PFSK-1 (cell line): ENCODE measurements at regions not wholly inside any gene's neighbourhood (a gene's known extent, or its start where the extent isn't known, plus 50 kb on each side); places are given as distances from the start of the nearest gene placed in this dataset.

Source experiments
- FOXP2 ChIP-seq: optimal IDR thresholded peaks from 2 replicates; pipeline ENCODE3; 2011; ENCODE audit warnings: borderline replicate concordance, control low read depth, inconsistent platforms; ENCODE audit not compliant: insufficient read depth; ENCODE audit errors: extremely low read length, extremely low read depth
- POLR2AphosphoS5 ChIP-seq: IDR thresholded peaks from 2 replicates; pipeline ENCODE4 v1.6.1; 2012; ENCODE audit warnings: low read depth, mild to moderate bottlenecking, control low read depth, low read length, moderate library complexity
- SIN3A ChIP-seq: IDR thresholded peaks from 2 replicates; pipeline ENCODE4 v1.6.1; 2012; ENCODE audit warnings: mild to moderate bottlenecking, low read length, moderate library complexity, borderline replicate concordance; ENCODE audit not compliant: insufficient read depth
- TAF1 ChIP-seq: IDR thresholded peaks from 2 replicates; pipeline ENCODE4 v1.6.1; 2012; ENCODE audit warnings: low read length, control low read depth, borderline replicate concordance; ENCODE audit not compliant: insufficient read depth
- TF ChIP-seq, protein P1 (sequence below), 2 experiments: IDR thresholded peaks; 2 replicates each; pipeline versions ENCODE4 v1.6.1 to v1.8.0; 2011 to 2012; ENCODE audit warnings: low read depth in 2 of 2, low read length in 2 of 2, control low read depth in 1 of 2, inconsistent platforms in 1 of 2, mild to moderate bottlenecking in 1 of 2, moderate library complexity in 1 of 2; ENCODE audit not compliant: insufficient read depth in 1 of 2

- no peak for TF ChIP-seq POLR2AphosphoS5
- no peak for TF ChIP-seq FOXP2
- TF ChIP-seq, protein P1, sequence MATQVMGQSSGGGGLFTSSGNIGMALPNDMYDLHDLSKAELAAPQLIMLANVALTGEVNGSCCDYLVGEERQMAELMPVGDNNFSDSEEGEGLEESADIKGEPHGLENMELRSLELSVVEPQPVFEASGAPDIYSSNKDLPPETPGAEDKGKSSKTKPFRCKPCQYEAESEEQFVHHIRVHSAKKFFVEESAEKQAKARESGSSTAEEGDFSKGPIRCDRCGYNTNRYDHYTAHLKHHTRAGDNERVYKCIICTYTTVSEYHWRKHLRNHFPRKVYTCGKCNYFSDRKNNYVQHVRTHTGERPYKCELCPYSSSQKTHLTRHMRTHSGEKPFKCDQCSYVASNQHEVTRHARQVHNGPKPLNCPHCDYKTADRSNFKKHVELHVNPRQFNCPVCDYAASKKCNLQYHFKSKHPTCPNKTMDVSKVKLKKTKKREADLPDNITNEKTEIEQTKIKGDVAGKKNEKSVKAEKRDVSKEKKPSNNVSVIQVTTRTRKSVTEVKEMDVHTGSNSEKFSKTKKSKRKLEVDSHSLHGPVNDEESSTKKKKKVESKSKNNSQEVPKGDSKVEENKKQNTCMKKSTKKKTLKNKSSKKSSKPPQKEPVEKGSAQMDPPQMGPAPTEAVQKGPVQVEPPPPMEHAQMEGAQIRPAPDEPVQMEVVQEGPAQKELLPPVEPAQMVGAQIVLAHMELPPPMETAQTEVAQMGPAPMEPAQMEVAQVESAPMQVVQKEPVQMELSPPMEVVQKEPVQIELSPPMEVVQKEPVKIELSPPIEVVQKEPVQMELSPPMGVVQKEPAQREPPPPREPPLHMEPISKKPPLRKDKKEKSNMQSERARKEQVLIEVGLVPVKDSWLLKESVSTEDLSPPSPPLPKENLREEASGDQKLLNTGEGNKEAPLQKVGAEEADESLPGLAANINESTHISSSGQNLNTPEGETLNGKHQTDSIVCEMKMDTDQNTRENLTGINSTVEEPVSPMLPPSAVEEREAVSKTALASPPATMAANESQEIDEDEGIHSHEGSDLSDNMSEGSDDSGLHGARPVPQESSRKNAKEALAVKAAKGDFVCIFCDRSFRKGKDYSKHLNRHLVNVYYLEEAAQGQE (IDR thresholded peaks at IDR 0.05; ENCODE audit: insufficient read depth in 1 of 2, low read depth in 2 of 2, low read length in 2 of 2): no peak
- TF ChIP-seq TAF1: no peak
- TF ChIP-seq SIN3A: no peak
Measured at GRCh38 chr7:16080131-16080530, 341.2 kb downstream of the CRPPA start.
